Left colon (tissue), 2 donors: ENCODE measurements at regions not wholly inside any gene's neighbourhood (a gene's known extent, or its start where the extent isn't known, plus 50 kb on each side); places are given as distances from the start of the nearest gene placed in this dataset.

ENCODE experiments used
- ATAC-seq: fragments of 200-7000 bp; cut with Tn5 transposase; one replicate; pipeline ENCODE4 v1.9.1; 2020; ENCODE audit warnings: mild to moderate bottlenecking, moderate library complexity
- DNase-seq, 2 donors: peaks; one replicate each; pipeline ENCODE4 v3.0.0-alpha.2; 2020
- intact Hi-C, 2 donors: fragments of 100-400 bp; cut with DNase I in 1 of 2; cut with micrococcal nuclease in 1 of 2; formaldehyde crosslinking; loops; one replicate each; pipeline versions ENCODE4 v1.11.2 to v1.14.0; 2022; cut with DNase I, micrococcal nuclease
- donor health status: DM: no; HTN: no; CAD: no.
- donor health status: DM: yes; HTN: yes; CAD: no.

GRCh38 chr18:78518805-78519204 lies 460.8 kb upstream of the SALL3 start:
- intact Hi-C loops, result no loop called here
- ATAC-seq (no peak), DNase-seq (no peak)

DNA sequence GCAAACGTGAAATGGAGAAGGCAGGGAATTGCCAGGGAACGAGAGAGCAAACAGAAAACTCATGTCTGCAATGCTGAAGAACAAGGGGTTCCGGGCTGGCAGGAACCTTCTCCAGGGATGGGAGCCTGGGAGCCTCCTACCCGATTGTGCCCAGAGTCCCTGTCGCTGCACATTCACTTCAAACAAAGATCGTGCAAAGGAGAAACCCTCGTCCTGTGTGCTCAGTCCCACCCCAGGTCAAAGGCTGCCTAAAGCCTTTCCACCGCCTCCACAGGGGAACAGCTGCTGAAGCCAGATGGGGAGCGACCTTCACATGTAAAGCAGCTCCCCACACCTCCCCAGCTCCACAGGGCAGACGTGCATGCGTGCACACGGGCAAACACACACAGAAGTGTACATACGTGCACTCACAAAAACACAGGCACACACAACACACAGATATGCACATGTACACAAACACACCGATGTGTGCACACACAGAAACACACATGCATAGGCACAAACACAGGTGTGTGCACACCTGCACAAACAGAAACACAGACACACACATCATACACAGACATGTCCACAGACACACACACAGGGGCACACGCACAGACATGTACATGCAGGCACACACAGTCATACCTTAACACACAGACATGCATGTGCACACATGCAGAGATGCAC lies 460.1 kb upstream of the SALL3 start:
- intact Hi-C loops, result no loop called here
- no peak for DNase-seq
- ATAC-seq, result no peak

- no peak for DNase-seq
- intact Hi-C loops, result no loop called here
- ATAC-seq, result no peak
Observed at GRCh38 chr18:78521136-78521535, 458.5 kb upstream of the SALL3 start.

DNA sequence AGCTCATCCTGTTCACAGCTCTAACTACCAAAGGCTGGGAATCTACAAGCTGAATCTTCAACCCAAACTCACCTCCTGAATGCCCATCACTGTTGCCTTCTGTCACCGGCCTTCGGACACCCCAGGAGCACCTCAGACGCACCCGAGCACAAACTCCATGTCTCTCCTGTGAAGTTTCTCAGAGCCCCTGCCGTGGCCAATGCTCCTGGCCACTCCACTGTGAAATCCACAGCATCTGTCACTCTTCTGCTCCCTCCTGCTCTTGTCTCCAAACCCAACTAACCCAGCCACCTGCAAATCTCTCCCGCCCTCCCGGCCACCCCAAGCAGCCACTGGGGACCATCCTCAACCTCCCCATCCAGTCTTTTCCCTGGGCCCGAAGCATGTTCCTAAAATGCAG lies 457.9 kb upstream of the SALL3 start:
- ATAC-seq (no peak), DNase-seq (no peak)
- intact Hi-C loops, result no loop called here

GRCh38 chr18:78522507-78522906 lies 457.1 kb upstream of the SALL3 start:
- intact Hi-C loops, result no loop called here
- DNase-seq (no peak), ATAC-seq (no peak)

- ATAC-seq, result no peak
- DNase-seq, result no peak
Observed at GRCh38 chr18:78523850-78524249, 455.8 kb upstream of the SALL3 start.

GRCh38 chr18:78525366-78526111 lies 454.1 kb upstream of the SALL3 start:
- no peak for DNase-seq
- intact Hi-C loops, result no loop called here
- ATAC-seq, result no peak

More at GRCh38 chr18:78523850-78524249, 455.8 kb upstream of the SALL3 start:
- intact Hi-C loops, result no loop called here

GRCh38 chr18:78526275-78526674 lies 453.3 kb upstream of the SALL3 start:
- intact Hi-C loops, result no loop called here
- ATAC-seq, result no peak

DNA sequence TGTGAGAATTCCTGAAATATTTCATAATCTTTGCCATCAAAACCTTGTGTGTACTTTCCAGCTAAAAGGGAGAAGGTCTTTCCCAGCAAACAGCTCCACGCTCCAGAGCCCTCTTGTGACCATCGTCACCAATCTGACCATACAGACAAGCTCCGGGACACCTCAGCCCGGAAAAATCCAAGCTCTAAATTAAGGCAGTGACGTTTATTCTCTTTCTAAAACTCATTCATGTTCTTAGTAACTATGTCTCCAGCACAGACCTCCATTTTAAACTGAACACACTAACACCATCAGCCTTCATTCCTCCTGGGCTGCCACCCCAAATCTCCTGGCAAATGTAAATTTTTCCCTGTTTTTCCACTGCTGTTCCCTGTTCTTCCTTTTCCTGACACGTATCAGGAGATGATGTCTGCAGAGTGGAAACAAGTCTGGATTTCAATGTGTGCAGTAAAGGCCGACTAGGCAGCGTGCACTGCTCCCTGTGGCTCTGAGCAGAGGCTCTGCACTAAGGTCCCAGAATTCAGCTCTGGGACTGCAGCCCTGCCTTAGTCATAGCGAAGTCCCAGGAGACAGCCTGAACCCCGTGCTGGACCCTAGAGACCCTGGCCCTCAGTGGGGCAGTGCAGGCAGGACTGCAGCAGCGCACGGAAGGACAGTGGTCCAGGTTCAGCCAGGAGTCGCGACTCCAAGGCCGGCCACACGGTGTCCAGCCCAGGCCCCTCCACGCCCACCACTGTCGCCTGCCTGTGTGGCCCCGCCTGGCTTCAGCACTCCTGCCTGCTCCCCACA lies 452.5 kb upstream of the SALL3 start:
- ATAC-seq, result no peak
- intact Hi-C loops, result no loop called here
- no peak for DNase-seq

More at GRCh38 chr18:78526275-78526674, 453.3 kb upstream of the SALL3 start:
- DNase-seq, result no peak

DNA sequence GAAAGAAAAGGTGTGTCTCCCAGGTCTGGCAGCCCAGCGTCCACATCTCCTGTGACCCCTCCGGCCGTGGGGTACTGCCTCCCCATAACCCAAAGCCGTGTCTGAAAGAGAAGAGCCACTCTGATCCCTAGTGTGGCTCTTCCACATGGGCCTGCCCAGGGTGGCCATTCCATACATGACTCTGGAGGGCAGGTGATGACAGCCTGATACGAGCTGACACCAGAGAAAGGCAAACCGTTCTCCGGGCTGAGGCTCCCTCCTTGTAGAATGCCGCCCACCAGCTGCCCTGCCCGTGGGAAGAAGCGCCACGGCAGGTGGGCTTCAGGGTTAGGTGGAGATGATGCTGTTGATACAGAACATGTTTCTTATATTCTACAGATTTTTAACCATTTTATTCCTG lies 451.6 kb upstream of the SALL3 start:
- no peak for ATAC-seq
- DNase-seq, result no peak
- intact Hi-C loops, result no loop called here

- ATAC-seq (no peak), DNase-seq (no peak)
- intact Hi-C loops, result no loop called here
Observed at GRCh38 chr18:78528411-78529258, 451.0 kb upstream of the SALL3 start.

GRCh38 chr18:78531637-78532036 lies 448.0 kb upstream of the SALL3 start:
- intact Hi-C loops, result no loop called here
- ATAC-seq, result no peak
- no peak for DNase-seq

DNA sequence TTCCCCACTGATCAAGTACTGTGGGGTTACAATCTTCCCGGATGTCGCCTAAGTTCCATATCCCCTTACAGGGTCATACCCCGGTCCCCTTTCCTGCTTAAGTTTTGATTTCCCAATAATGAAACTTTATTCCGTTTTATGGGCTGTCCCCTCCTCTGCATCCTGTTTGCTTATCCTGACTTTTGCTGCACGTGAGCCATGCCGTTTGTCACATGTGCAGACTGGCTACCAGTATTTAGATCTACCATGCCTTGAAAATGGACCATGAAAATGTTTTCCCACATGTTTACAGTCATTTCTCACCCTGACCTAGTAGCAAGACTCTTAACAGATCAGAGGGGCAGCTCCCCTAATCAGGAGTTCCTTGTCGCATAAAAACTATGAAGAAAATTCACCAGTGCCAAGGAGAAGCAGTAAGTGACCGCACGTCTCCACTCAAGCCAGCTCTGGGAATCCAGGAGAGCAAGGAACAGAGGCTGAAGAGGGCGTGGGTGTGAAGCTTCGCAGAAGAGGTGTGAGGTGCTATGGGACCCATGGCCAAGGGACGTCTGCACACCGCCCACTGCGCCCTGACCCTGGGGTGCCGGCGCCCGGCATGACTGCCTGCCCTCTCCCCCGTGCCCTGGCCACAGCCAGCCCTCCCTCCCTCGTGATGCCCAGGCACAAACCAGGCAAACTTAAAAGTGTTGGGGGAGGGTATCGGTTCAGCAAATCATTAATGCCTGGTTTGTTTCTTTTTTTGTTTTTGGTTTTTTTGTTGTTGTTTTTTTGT lies 440.8 kb upstream of the SALL3 start:
- DNase-seq (no peak), ATAC-seq (no peak)
- intact Hi-C loops, result no loop called here

DNA sequence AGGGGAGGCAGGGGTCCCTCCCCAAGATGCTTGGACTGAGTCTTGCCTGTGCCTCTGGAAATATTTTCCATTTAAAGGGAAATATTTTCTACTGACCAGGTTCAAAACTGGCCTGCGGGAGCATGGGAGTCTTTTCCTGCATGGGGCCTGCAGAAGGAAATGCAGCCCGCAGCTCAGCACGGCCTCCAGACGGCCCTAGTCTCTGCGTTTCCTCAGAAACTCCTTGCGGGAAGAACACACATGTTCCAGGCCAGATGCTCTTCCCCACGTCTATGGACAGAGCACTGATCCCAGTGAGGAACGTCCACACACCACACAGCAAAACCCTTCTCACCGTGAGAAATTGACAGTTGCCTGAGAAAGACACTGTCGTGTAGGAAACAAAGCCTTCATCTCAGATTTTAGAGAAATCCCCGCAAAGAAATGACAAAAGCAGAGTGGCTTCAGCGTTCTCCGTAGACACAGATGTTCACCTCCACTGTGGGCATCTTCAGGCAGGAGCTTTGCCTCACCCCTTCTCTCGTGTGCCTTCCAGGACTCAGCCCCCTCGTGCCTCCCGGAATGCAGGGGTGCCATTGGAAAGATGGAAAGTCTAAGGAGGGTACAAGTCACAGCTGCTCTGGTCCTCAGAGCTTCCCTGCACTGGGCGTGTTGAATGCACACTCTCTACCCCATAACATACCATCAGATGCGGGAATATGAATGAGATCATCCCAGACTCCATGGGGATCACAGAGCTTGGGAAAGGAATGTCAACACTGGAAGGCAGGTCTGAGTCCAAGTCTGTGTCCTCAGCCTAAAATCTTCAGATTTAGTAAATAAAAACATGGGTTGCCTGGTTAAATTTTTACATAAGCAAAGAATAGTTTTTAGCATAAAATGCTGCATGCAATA lies 438.7 kb upstream of the SALL3 start:
- ATAC-seq (no peak), DNase-seq (no peak)
- intact Hi-C loops, result no loop called here

DNA sequence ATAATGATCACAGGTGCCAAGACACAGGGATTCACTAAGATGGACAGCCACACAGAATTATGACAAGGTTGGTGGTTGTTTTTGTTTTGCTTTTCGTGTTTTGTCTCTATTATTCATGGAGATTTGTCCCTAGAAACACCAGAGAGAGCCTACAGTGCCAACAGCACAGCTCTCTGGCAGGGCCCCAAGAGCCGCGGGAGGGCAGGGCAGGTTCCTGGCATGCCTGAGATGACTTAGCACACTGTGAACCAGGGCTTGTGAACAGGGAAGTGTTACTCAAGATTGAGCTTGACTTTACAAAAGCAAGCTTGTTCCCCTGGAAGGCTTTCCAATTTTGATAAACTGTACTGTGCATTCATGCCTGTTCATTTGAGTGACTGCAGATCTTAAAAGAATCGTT lies 437.4 kb upstream of the SALL3 start:
- no peak for DNase-seq
- ATAC-seq, result no peak
- intact Hi-C loops, result no loop called here

DNA sequence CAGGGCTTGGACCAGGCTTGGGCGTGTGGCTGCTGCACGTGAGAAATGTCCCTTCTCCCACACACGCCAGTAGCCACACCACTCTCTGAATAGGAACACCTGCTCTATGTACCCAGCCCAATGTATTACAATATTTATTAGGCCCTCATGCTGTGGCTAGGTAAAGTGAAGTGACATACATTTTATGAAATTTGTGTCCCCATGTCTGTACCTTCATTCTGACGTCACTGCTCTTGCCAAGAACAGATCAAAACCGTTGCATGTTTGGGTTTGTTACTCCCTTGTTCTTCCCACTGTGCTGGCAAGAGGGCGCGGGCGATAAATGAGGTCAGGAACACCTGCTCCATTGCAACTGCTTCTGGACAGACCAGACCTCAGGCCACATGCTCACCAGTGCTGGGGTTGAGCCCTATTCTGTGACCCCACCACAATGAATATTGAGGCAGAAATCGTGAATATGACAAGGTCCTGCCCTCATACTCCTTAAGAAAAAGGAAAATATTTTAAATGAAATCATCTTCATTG lies 436.4 kb upstream of the SALL3 start:
- intact Hi-C loops, result no loop called here
- DNase-seq (no peak), ATAC-seq (no peak)

DNA sequence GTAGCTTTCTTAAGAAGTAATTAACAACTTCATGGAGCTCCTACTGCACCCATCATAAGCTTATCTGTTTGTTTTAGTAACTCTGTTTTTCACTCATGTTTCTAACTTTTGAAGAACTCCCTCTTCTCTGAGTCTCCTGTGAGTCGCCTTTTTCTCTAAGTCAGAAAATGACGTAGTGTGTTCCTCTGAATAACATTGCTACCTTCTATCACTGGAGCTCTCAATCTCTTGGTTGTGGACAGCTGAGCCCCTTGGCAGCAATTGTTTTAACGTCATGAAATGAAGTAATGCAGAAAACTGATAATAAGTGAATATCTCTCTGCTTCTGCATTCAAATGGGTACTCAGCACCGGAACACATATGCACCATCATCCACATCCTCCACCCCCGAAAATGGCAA lies 433.3 kb upstream of the SALL3 start:
- intact Hi-C loops, result no loop called here
- DNase-seq (no peak), ATAC-seq (no peak)
